ENCODE measurements at regions not wholly inside any gene's neighbourhood (a gene's known extent, or its start where the extent isn't known, plus 50 kb on each side); places are given as distances from the start of the nearest gene placed in this dataset.

GRCh38 chr17:65374966-65375365 lies 186.5 kb downstream of the AXIN2 start:
- TF ChIP-seq POLR2A (IDR thresholded peaks at IDR 0.05) (no peak), CTCF (IDR thresholded peaks at IDR 0.05) (no peak)

Data from right lobe of liver (tissue), 4 donors.